Endothelial cell of umbilical vein (primary cell): ENCODE measurements at regions not wholly inside any gene's neighbourhood (a gene's known extent, or its start where the extent isn't known, plus 50 kb on each side); places are given as distances from the start of the nearest gene placed in this dataset.

Experiments used
- BruUV-seq: library from RNA; stranded (reverse); fragments of 400-500 nt; replicated peaks from 2 replicates; lab custom pipeline; 2021; lab: Mats Ljungman, UMichigan
- CTCF ChIA-PET: fragments of 300-600, 350-600 bp; sonication (Branson Sonifier 250); formaldehyde crosslinking; loops from one replicate; lab custom pipeline; 2021; ENCODE audit warnings: antibody characterized with exemption, inconsistent platforms; lab: Charles Lee
- POLR2A ChIA-PET: fragments of 300-600, 350-600 bp; sonication (Branson Sonifier 250); formaldehyde crosslinking; loops from one replicate; lab custom pipeline; 2021; ENCODE audit warnings: antibody characterized with exemption, inconsistent platforms; lab: Charles Lee
- DNase-seq: peaks from one replicate; pipeline ENCODE4 v3.0.0-alpha.2; 2011; ENCODE audit warnings: low read depth, low spot score
- FAIRE-seq: peaks from 2 replicates; lab custom pipeline; 2011; peaks lifted over from hg19 to GRCh38; lab: Jason Lieb, UNC
- H2AFZ ChIP-seq: 2 replicates; pipeline ENCODE4 v1.6.0; 2012; ENCODE audit warnings: low read depth, low read length, control low read depth, inconsistent platforms
- H3K27ac ChIP-seq: 2 replicates; pipeline ENCODE4 v1.5.1; 2011; ENCODE audit warnings: low read depth, mild to moderate bottlenecking, control low read depth, low read length, moderate library complexity; ENCODE audit not compliant: insufficient read depth
- H3K27me3 ChIP-seq, 2 experiments: 2 replicates each; pipeline versions ENCODE4 v1.6.0 to v1.6.1; 2011; ENCODE audit warnings: low read length in 2 of 2, mixed read lengths in 1 of 2; ENCODE audit not compliant: control insufficient read depth in 2 of 2, insufficient read depth in 2 of 2
- H3K36me3 ChIP-seq, 2 experiments: 2 replicates in 1 of 2; 3 replicates in 1 of 2; pipeline ENCODE4 v1.5.1; 2011; ENCODE audit warnings: low read length in 2 of 2, mild to moderate bottlenecking in 1 of 2, moderate library complexity in 1 of 2; ENCODE audit not compliant: control insufficient read depth in 2 of 2, insufficient read depth in 2 of 2; ENCODE audit errors: extremely low read depth in 1 of 2
- H3K4me1 ChIP-seq: 3 replicates; pipeline ENCODE4 v1.5.1; 2011; ENCODE audit warnings: mild to moderate bottlenecking, low read length; ENCODE audit not compliant: control insufficient read depth, insufficient read depth; ENCODE audit errors: extremely low read depth
- H3K4me2 ChIP-seq: 2 replicates; pipeline ENCODE4 v1.6.1; 2011; ENCODE audit warnings: low read length, control low read depth, mixed read lengths; ENCODE audit not compliant: insufficient read depth
- H3K4me3 ChIP-seq, 3 experiments: fragments of 200-600 bp in 1 of 3; sonication (generic), shearing (Covaris generic) in 1 of 3; replicated peaks in 1 of 3; 2 replicates each; pipeline ENCODE4 v1.5.1; 2011 to 2016; ENCODE audit warnings: control low read depth in 3 of 3, low read length in 3 of 3, mild to moderate bottlenecking in 2 of 3, inconsistent platforms in 1 of 3, low read depth in 1 of 3, moderate library complexity in 1 of 3; ENCODE audit not compliant: insufficient read depth in 1 of 3
- H3K79me2 ChIP-seq: 2 replicates; pipeline ENCODE4 v1.6.0; 2012; ENCODE audit warnings: low read length, inconsistent platforms; ENCODE audit not compliant: control insufficient read depth, insufficient read depth
- H3K9ac ChIP-seq: replicated peaks from 2 replicates; pipeline ENCODE3; 2011; ENCODE audit warnings: low read length, control low read depth; ENCODE audit not compliant: insufficient read depth; ENCODE audit errors: extremely low read depth
- H3K9me1 ChIP-seq: replicated peaks from 3 replicates; pipeline ENCODE4 v1.6.0; 2011; ENCODE audit warnings: mild to moderate bottlenecking, low read length; ENCODE audit not compliant: control insufficient read depth, insufficient read depth; ENCODE audit errors: extremely low read depth
- H3K9me3 ChIP-seq: replicated peaks from 2 replicates; pipeline ENCODE4 v1.5.1; 2012; ENCODE audit warnings: low read length, inconsistent platforms; ENCODE audit not compliant: control insufficient read depth, insufficient read depth
- H4K20me1 ChIP-seq: replicated peaks from 2 replicates; pipeline ENCODE3; 2011; ENCODE audit warnings: mild to moderate bottlenecking, low read length; ENCODE audit not compliant: control insufficient read depth, insufficient read depth; ENCODE audit errors: extremely low read depth
- EZH2 ChIP-seq: IDR thresholded peaks from 2 replicates; pipeline ENCODE4 v1.6.1; 2012; ENCODE audit warnings: borderline replicate concordance, low read depth, mild to moderate bottlenecking, moderate library complexity, low read length, inconsistent platforms; ENCODE audit not compliant: severe bottlenecking
- FOS ChIP-seq: IDR thresholded peaks from 2 replicates; pipeline ENCODE4 v1.6.1; 2011; ENCODE audit warnings: mild to moderate bottlenecking, low read length, moderate library complexity, borderline replicate concordance; ENCODE audit not compliant: insufficient read depth
- GATA2 ChIP-seq: IDR thresholded peaks from 2 replicates; pipeline ENCODE4 v1.7.0; 2011; ENCODE audit warnings: low read depth, mild to moderate bottlenecking, moderate library complexity, mixed read lengths, low read length; ENCODE audit not compliant: insufficient read length, insufficient read depth
- JUN ChIP-seq: IDR thresholded peaks from 2 replicates; pipeline ENCODE4 v1.6.1; 2011; ENCODE audit warnings: borderline replicate concordance, low read depth; ENCODE audit not compliant: insufficient read length, insufficient read depth
- MAX ChIP-seq: IDR thresholded peaks from 2 replicates; pipeline ENCODE4 v1.6.1; 2011; ENCODE audit not compliant: insufficient read depth, insufficient read length
- MYC ChIP-seq: IDR thresholded peaks from one replicate; pipeline ENCODE4 v1.6.1; 2011; ENCODE audit warnings: mild to moderate bottlenecking, low read depth, low read length
- POLR2A ChIP-seq: IDR thresholded peaks from 2 replicates; pipeline ENCODE4 v1.6.1; 2012; ENCODE audit warnings: low read depth, mild to moderate bottlenecking, control low read depth, low read length
- POLR2AphosphoS5 ChIP-seq: IDR thresholded peaks from 2 replicates; pipeline ENCODE4 v1.6.1; 2012; ENCODE audit warnings: low read depth, mild to moderate bottlenecking, control low read depth, low read length, moderate library complexity; ENCODE audit not compliant: insufficient read depth
- dilution Hi-C: fragments of 300-500 bp; cut with MboI; formaldehyde crosslinking; loops from one replicate; pipeline ENCODE4 v1.15.0; 2019; ENCODE audit warnings: low sequenced_read_pairs; ENCODE audit not compliant: extremely low pct_ligation_motif_present
- intact Hi-C: fragments of 100-400 bp; cut with micrococcal nuclease; formaldehyde crosslinking; loops from one replicate; pipeline ENCODE4 v1.10.0; 2022
- TF ChIP-seq, protein P1 (sequence below), 2 donors: IDR thresholded peaks; 1 replicate in 1 of 2; 2 replicates in 1 of 2; pipeline ENCODE4 v1.5.1; 2011; ENCODE audit warnings: low read length in 2 of 2, mild to moderate bottlenecking in 2 of 2, moderate library complexity in 2 of 2, control low read depth in 1 of 2, inconsistent platforms in 1 of 2, low read depth in 1 of 2; ENCODE audit not compliant: insufficient read depth in 1 of 2; ENCODE audit errors: extremely low read depth in 1 of 2

DNA sequence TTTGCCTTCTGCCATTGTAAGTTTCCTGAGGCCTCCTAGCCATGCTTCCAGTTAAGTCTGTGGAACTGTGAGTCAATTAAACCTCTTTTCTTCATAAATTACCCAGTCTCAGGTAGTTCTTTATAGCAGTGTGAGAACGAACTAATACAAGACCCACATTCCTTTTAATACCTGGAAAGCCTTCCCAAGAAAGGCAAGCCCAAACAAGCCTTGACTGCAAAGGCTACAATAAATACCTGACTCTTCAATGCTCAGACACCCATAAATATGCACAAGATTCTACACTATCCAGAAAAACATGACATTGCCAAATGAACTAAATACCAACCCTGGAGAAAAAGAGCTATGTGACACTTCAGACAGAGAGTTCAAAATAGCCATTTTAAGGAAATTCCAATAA is 338.8 kb downstream of the HAO1 start:
- Histone ChIP-seq H2AFZ (no peak overlapping the region), H3K4me2 (no peak overlapping the region)
- POLR2A ChIA-PET: no interaction called here

More for the DNA sequence above, 338.8 kb downstream of the HAO1 start:
- Histone ChIP-seq H3K4me3 (no peak overlapping the region), H3K27me3 (no peaks in the 10 kb centered on the region), H3K27ac (no peak overlapping the region), H4K20me1 (no peaks in the 10 kb centered on the region), H3K79me2 (no peaks in the 10 kb centered on the region), H3K36me3 (no peaks in the 10 kb centered on the region), H3K9me1 (no peaks in the 10 kb centered on the region), H3K4me1 (no peaks in the 10 kb centered on the region), H3K9me3 (no peaks in the 10 kb centered on the region), H3K9ac (no peak overlapping the region)
- intact Hi-C loops (no loop called here), dilution Hi-C loops (no loop called here)
- CTCF ChIA-PET: no interaction called here
- FAIRE-seq (no peak), DNase-seq (no peak)
- BruUV-seq: no TSS peak
- TF ChIP-seq EZH2 (no peak), JUN (no peak), MAX (no peak), POLR2AphosphoS5 (no peak), FOS (no peak), GATA2 (no peak), POLR2A (no peak), MYC (no peak)
- TF ChIP-seq, protein P1, sequence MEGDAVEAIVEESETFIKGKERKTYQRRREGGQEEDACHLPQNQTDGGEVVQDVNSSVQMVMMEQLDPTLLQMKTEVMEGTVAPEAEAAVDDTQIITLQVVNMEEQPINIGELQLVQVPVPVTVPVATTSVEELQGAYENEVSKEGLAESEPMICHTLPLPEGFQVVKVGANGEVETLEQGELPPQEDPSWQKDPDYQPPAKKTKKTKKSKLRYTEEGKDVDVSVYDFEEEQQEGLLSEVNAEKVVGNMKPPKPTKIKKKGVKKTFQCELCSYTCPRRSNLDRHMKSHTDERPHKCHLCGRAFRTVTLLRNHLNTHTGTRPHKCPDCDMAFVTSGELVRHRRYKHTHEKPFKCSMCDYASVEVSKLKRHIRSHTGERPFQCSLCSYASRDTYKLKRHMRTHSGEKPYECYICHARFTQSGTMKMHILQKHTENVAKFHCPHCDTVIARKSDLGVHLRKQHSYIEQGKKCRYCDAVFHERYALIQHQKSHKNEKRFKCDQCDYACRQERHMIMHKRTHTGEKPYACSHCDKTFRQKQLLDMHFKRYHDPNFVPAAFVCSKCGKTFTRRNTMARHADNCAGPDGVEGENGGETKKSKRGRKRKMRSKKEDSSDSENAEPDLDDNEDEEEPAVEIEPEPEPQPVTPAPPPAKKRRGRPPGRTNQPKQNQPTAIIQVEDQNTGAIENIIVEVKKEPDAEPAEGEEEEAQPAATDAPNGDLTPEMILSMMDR (IDR thresholded peaks at IDR 0.05; ENCODE audit: extremely low read depth in 1 of 2, insufficient read depth in 1 of 2, low read depth in 1 of 2, low read length in 2 of 2): no peak
